Non-pigmented ciliary epithelial cell (primary cell): ENCODE measurements at regions not wholly inside any gene's neighbourhood (a gene's known extent, or its start where the extent isn't known, plus 50 kb on each side); places are given as distances from the start of the nearest gene placed in this dataset.

Experiments used
- DNase-seq: peaks from one replicate; pipeline ENCODE4 v3.0.0-alpha.2; 2010; ENCODE audit warnings: low read depth

GRCh38 chr2:136572335-136572734 lies 193.0 kb upstream of the THSD7B start:
- DNase-seq = no peak

GRCh38 chr2:136557203-136557602 lies 208.1 kb upstream of the THSD7B start:
- DNase-seq = no peak

GRCh38 chr2:136550181-136550580 lies 215.2 kb upstream of the THSD7B start:
- DNase-seq = no peak

- no peak for DNase-seq
Observed at GRCh38 chr2:136539355-136539754, 226.0 kb upstream of the THSD7B start.

GRCh38 chr2:136538489-136538888 lies 226.9 kb upstream of the THSD7B start:
- no peak for DNase-seq

GRCh38 chr2:136534811-136535210 lies 230.5 kb upstream of the THSD7B start:
- DNase-seq = no peak

- no peak for DNase-seq
Observed at GRCh38 chr2:136532171-136532570, 233.2 kb upstream of the THSD7B start.

GRCh38 chr2:136531731-136532130 lies 233.6 kb upstream of the THSD7B start:
- no peak for DNase-seq

- no peak for DNase-seq
Observed at GRCh38 chr2:136530146-136530545, 235.2 kb upstream of the THSD7B start.

- DNase-seq = no peak
Observed at GRCh38 chr2:136527560-136527959, 237.8 kb upstream of the THSD7B start.

GRCh38 chr2:136522724-136523123 lies 242.6 kb upstream of the THSD7B start:
- no peak for DNase-seq

- DNase-seq = no peak
Observed at GRCh38 chr2:136517716-136518115, 247.6 kb upstream of the THSD7B start.

- no peak for DNase-seq
Observed at GRCh38 chr2:136510244-136510643, 255.1 kb upstream of the THSD7B start.

- no peak for DNase-seq
Observed at GRCh38 chr2:136505462-136505861, 259.9 kb upstream of the THSD7B start.

- no peak for DNase-seq
Observed at GRCh38 chr2:136502660-136503059, 262.7 kb upstream of the THSD7B start.

- DNase-seq = no peak
Observed at GRCh38 chr2:136497709-136498108, 267.6 kb upstream of the THSD7B start.

- DNase-seq = no peak
Observed at GRCh38 chr2:136496966-136497365, 268.4 kb upstream of the THSD7B start.

- no peak for DNase-seq
Observed at GRCh38 chr2:136495636-136496035, 269.7 kb upstream of the THSD7B start.

GRCh38 chr2:136492901-136493300 lies 272.4 kb upstream of the THSD7B start:
- no peak for DNase-seq

GRCh38 chr2:136490100-136490499 lies 275.2 kb upstream of the THSD7B start:
- DNase-seq = no peak

- no peak for DNase-seq
Observed at GRCh38 chr2:136487421-136487820, 277.9 kb upstream of the THSD7B start.

- DNase-seq = no peak
Observed at GRCh38 chr2:136486115-136486514, 279.2 kb upstream of the THSD7B start.

- DNase-seq = no peak
Observed at GRCh38 chr2:136482966-136483365, 282.4 kb upstream of the THSD7B start.

- DNase-seq = no peak
Observed at GRCh38 chr2:136482006-136482405, 283.3 kb upstream of the THSD7B start.

GRCh38 chr2:136479696-136480095 lies 285.6 kb upstream of the THSD7B start:
- no peak for DNase-seq
